HL-60 (cell line): ENCODE measurements at regions not wholly inside any gene's neighbourhood (a gene's known extent, or its start where the extent isn't known, plus 50 kb on each side); places are given as distances from the start of the nearest gene placed in this dataset.

Source experiments
- CTCF ChIP-seq: IDR thresholded peaks from one replicate; pipeline ENCODE4 v1.5.1; 2011; ENCODE audit warnings: low read length, control low read depth, inconsistent platforms; ENCODE audit not compliant: insufficient read depth
- POLR2AphosphoS5 ChIP-seq: IDR thresholded peaks from 2 replicates; pipeline ENCODE4 v1.6.1; 2012; ENCODE audit warnings: low read depth
- REST ChIP-seq: IDR thresholded peaks from 2 replicates; pipeline ENCODE4 v1.6.1; 2012; ENCODE audit warnings: low read depth; ENCODE audit not compliant: insufficient replicate concordance

DNA sequence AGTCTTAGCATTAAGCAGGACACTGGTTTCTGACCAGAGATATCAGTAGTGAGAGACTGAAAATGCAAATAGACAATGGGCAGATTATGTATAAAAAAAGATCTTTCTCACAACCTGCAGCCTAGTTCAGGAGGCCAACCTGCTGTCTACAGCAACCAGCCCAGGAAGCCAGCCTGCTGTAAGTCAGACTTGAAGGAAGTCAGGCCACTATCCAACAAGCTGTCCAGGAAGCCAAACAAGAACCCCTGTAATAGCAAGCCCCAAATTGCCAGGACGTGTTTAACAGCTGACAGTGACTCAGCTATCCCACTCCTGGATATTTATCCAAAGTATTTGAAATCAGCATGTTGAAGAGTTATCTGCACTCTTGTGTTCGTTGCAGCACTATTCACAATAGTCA is 121.8 kb upstream of the SPIN1 start:
- TF ChIP-seq CTCF (no peak), REST (no peak), POLR2AphosphoS5 (no peak)
